ENCODE measurements at regions not wholly inside any gene's neighbourhood (a gene's known extent, or its start where the extent isn't known, plus 50 kb on each side); places are given as distances from the start of the nearest gene placed in this dataset.
"Not testable (repeated sequence)": the region's sequence is repeated elsewhere in the genome, so short reads cannot be mapped to it uniquely, and the experiment has no call there.

GRCh38 chr10:84739641-84740040 lies 411.3 kb downstream of the CCSER2 start:
- WGBS, 2 donors (ENCODE audit: low coverage in 1 of 2) = 60 to 92% methylated on average over 1 of the region's 1 CpG
- Histone ChIP-seq H3K27me3 (no peaks in the 10 kb centered on the region), H3K4me3 (no peak overlapping the region), H3K27ac (no peak overlapping the region), H3K9me3 (no peaks in the 10 kb centered on the region), H3K36me3 (no peaks in the 10 kb centered on the region), H3K4me1 (no peaks in the 10 kb centered on the region)
- ATAC-seq = no peak
- TF ChIP-seq EP300 (IDR thresholded peaks at IDR 0.05) (no peak), POLR2AphosphoS5 (IDR thresholded peaks at IDR 0.05) (no peak), POLR2A (IDR thresholded peaks at IDR 0.05) (no peak), CTCF (IDR thresholded peaks at IDR 0.05) (no peak)

GRCh38 chr10:84743483-84743882 lies 415.1 kb downstream of the CCSER2 start:
- H3K4me3 ChIP-seq = no peak overlapping the region
- TF ChIP-seq POLR2A (IDR thresholded peaks at IDR 0.05) (no peak), CTCF (IDR thresholded peaks at IDR 0.05) (no peak), POLR2AphosphoS5 (IDR thresholded peaks at IDR 0.05) (no peak), EP300 (IDR thresholded peaks at IDR 0.05) (no peak)

GRCh38 chr10:84755311-84755710 lies 426.9 kb downstream of the CCSER2 start:
- TF ChIP-seq POLR2AphosphoS5 (IDR thresholded peaks at IDR 0.05) = no peak
- TF ChIP-seq POLR2A (IDR thresholded peaks at IDR 0.05) = no peak
- no peak for TF ChIP-seq EP300 (IDR thresholded peaks at IDR 0.05)
- TF ChIP-seq CTCF (IDR thresholded peaks at IDR 0.05) = no peak
- H3K27ac ChIP-seq = no peak overlapping the region
- H3K36me3 ChIP-seq = no peaks in the 10 kb centered on the region
- H3K9me3 ChIP-seq = no peaks in the 10 kb centered on the region
- WGBS, 2 donors (ENCODE audit: low coverage in 1 of 2) = 63 to 65% methylated on average over 5 to 7 of the region's 7 CpGs
- no peak for ATAC-seq
- no peak overlapping the region for H3K4me3 ChIP-seq
- no peaks in the 10 kb centered on the region for H3K27me3 ChIP-seq
- H3K4me1 ChIP-seq = no peaks in the 10 kb centered on the region

More at GRCh38 chr10:84743483-84743882, 415.1 kb downstream of the CCSER2 start:
- ATAC-seq = no peak
- Histone ChIP-seq H3K27me3 (no peaks in the 10 kb centered on the region), H3K27ac (no peak overlapping the region), H3K36me3 (no peaks in the 10 kb centered on the region), H3K9me3 (no peaks in the 10 kb centered on the region), H3K4me1 (no peaks in the 10 kb centered on the region)

- H3K27me3 ChIP-seq, H3K4me3 ChIP-seq, H3K9me3 ChIP-seq, H3K4me1 ChIP-seq, H3K36me3 ChIP-seq, H3K27ac ChIP-seq, ATAC-seq: not testable (repeated sequence)
- 100% methylated on average over 2 of the region's 3 CpGs for WGBS, 2 donors (ENCODE audit: low coverage in 1 of 2)
Observed at GRCh38 chr10:84756653-84757052, 428.3 kb downstream of the CCSER2 start.

GRCh38 chr10:84761994-84762614 lies 433.7 kb downstream of the CCSER2 start:
- H3K36me3 ChIP-seq, H3K27ac ChIP-seq, H3K4me3 ChIP-seq, H3K4me1 ChIP-seq, ATAC-seq, H3K9me3 ChIP-seq: not testable (repeated sequence)
- peaks cover 12% of the 10 kb centered on the region for H3K27me3 ChIP-seq
- WGBS, 2 donors (ENCODE audit: low coverage in 1 of 2) = 57 to 80% methylated on average over 3 to 7 of the region's 14 CpGs

- Histone ChIP-seq H3K36me3 (no peaks in the 10 kb centered on the region), H3K9me3 (no peaks in the 10 kb centered on the region), H3K27me3 (peaks cover 12% of the 10 kb centered on the region), H3K4me3 (no peak overlapping the region), H3K27ac (no peak overlapping the region), H3K4me1 (no peaks in the 10 kb centered on the region)
- ATAC-seq = no peak
- 71 to 85% methylated on average over 1 to 6 of the region's 16 CpGs for WGBS, 2 donors (ENCODE audit: low coverage in 1 of 2)
- TF ChIP-seq CTCF (IDR thresholded peaks at IDR 0.05) (no peak), EP300 (IDR thresholded peaks at IDR 0.05) (no peak), POLR2AphosphoS5 (IDR thresholded peaks at IDR 0.05) (no peak), POLR2A (IDR thresholded peaks at IDR 0.05) (no peak)
Observed at GRCh38 chr10:84762754-84763394, 434.5 kb downstream of the CCSER2 start.

All from gastroesophageal sphincter (tissue), 4 donors.